Omental fat pad (tissue), 3 donors: ENCODE measurements at regions not wholly inside any gene's neighbourhood (a gene's known extent, or its start where the extent isn't known, plus 50 kb on each side); places are given as distances from the start of the nearest gene placed in this dataset.

ENCODE experiments used
- ATAC-seq: fragments of 150-250 bp; one replicate; pipeline ENCODE4 v1.9.1; 2016; ENCODE audit warnings: mild to moderate bottlenecking, moderate library complexity; ENCODE audit not compliant: low FRiP score
- DNase-seq: peaks from one replicate; pipeline ENCODE4 v3.0.0-alpha.2; 2019; ENCODE audit warnings: low spot score
- CTCF ChIP-seq, 3 donors: fragments of 450-650 bp; IDR thresholded peaks; one replicate each; pipeline ENCODE4 v1.5.1; 2016 to 2017; ENCODE audit warnings: antibody characterized with exemption in 3 of 3, mild to moderate bottlenecking in 3 of 3, moderate library complexity in 2 of 3

GRCh38 chr1:199138061-199138460 lies 499.2 kb downstream of the PTPRC start:
- ATAC-seq (no peak), DNase-seq (no peak)
- no peak for TF ChIP-seq CTCF (IDR thresholded peaks at IDR 0.05)

GRCh38 chr1:199149591-199149990 lies 510.8 kb downstream of the PTPRC start:
- TF ChIP-seq CTCF (IDR thresholded peaks at IDR 0.05): no peak
- ATAC-seq (no peak), DNase-seq (no peak)

- no peak for ATAC-seq
- no peak for TF ChIP-seq CTCF (IDR thresholded peaks at IDR 0.05)
Measured at GRCh38 chr1:199150756-199151155, 511.9 kb downstream of the PTPRC start.

GRCh38 chr1:199151634-199152425 lies 513.0 kb downstream of the PTPRC start:
- DNase-seq (no peak), ATAC-seq (no peak)
- no peak for TF ChIP-seq CTCF (IDR thresholded peaks at IDR 0.05)

More at GRCh38 chr1:199150756-199151155, 511.9 kb downstream of the PTPRC start:
- no peak for DNase-seq

GRCh38 chr1:199152676-199153075 lies 513.8 kb downstream of the PTPRC start:
- DNase-seq (no peak), ATAC-seq (no peak)
- no peak for TF ChIP-seq CTCF (IDR thresholded peaks at IDR 0.05)

- ATAC-seq (no peak), DNase-seq (no peak)
- TF ChIP-seq CTCF (IDR thresholded peaks at IDR 0.05): no peak
Measured at GRCh38 chr1:199155166-199156019, 516.6 kb downstream of the PTPRC start.
